ENCODE measurements at regions not wholly inside any gene's neighbourhood (a gene's known extent, or its start where the extent isn't known, plus 50 kb on each side); places are given as distances from the start of the nearest gene placed in this dataset.

GRCh38 chr16:26889740-26890139 lies 177.0 kb upstream of the C16orf82 start:
- Histone ChIP-seq H3K36me3 (no peaks in the 10 kb centered on the region), H3K27me3 (no peaks in the 10 kb centered on the region), H3K27ac (no peak overlapping the region), H3K4me1 (ENCODE audit: control insufficient read depth in 1 of 2, insufficient read depth in 1 of 2, low read depth in 1 of 2, low read length in 1 of 2) (no peaks in the 10 kb centered on the region), H3K4me3 (ENCODE audit: low read depth in 1 of 2, low read length in 1 of 2) (no peak overlapping the region), H3K9me3 (no peaks in the 10 kb centered on the region)
- no peak for TF ChIP-seq CTCF (IDR thresholded peaks at IDR 0.05)

GRCh38 chr16:26898200-26898599 lies 168.5 kb upstream of the C16orf82 start:
- no peaks in the 10 kb centered on the region for H3K9me3 ChIP-seq
- no peak overlapping the region for H3K4me3 ChIP-seq (ENCODE audit: low read depth in 1 of 2, low read length in 1 of 2)
- H3K36me3 ChIP-seq = no peaks in the 10 kb centered on the region
- H3K27ac ChIP-seq = no peak overlapping the region
- no peak for TF ChIP-seq CTCF (IDR thresholded peaks at IDR 0.05)
- no peaks in the 10 kb centered on the region for H3K4me1 ChIP-seq (ENCODE audit: control insufficient read depth in 1 of 2, insufficient read depth in 1 of 2, low read depth in 1 of 2, low read length in 1 of 2)
- H3K27me3 ChIP-seq = no peaks in the 10 kb centered on the region

- Histone ChIP-seq H3K36me3 (no peaks in the 10 kb centered on the region), H3K27ac (no peak overlapping the region), H3K9me3 (no peaks in the 10 kb centered on the region), H3K4me1 (ENCODE audit: control insufficient read depth in 1 of 2, insufficient read depth in 1 of 2, low read depth in 1 of 2, low read length in 1 of 2) (no peaks in the 10 kb centered on the region), H3K27me3 (no peaks in the 10 kb centered on the region), H3K4me3 (ENCODE audit: low read depth in 1 of 2, low read length in 1 of 2) (no peak overlapping the region)
- no peak for TF ChIP-seq CTCF (IDR thresholded peaks at IDR 0.05)
Measured at GRCh38 chr16:26901196-26901861, 165.4 kb upstream of the C16orf82 start.

GRCh38 chr16:26901983-26902382 lies 164.7 kb upstream of the C16orf82 start:
- Histone ChIP-seq H3K27ac (no peak overlapping the region), H3K27me3 (no peaks in the 10 kb centered on the region), H3K4me3 (ENCODE audit: low read depth in 1 of 2, low read length in 1 of 2) (no peak overlapping the region), H3K36me3 (no peaks in the 10 kb centered on the region), H3K9me3 (no peaks in the 10 kb centered on the region), H3K4me1 (ENCODE audit: control insufficient read depth in 1 of 2, insufficient read depth in 1 of 2, low read depth in 1 of 2, low read length in 1 of 2) (no peaks in the 10 kb centered on the region)
- no peak for TF ChIP-seq CTCF (IDR thresholded peaks at IDR 0.05)

- no peaks in the 10 kb centered on the region for H3K9me3 ChIP-seq
- no peak for TF ChIP-seq CTCF (IDR thresholded peaks at IDR 0.05)
- no peak overlapping the region for H3K27ac ChIP-seq
- no peaks in the 10 kb centered on the region for H3K36me3 ChIP-seq
- H3K4me3 ChIP-seq (ENCODE audit: low read depth in 1 of 2, low read length in 1 of 2) = no peak overlapping the region
- H3K4me1 ChIP-seq (ENCODE audit: control insufficient read depth in 1 of 2, insufficient read depth in 1 of 2, low read depth in 1 of 2, low read length in 1 of 2) = no peaks in the 10 kb centered on the region
- H3K27me3 ChIP-seq = no peaks in the 10 kb centered on the region
Measured at GRCh38 chr16:26905336-26905735, 161.4 kb upstream of the C16orf82 start.

All from neutrophil (primary cell).